Testis (tissue), 2 donors: ENCODE measurements at regions not wholly inside any gene's neighbourhood (a gene's known extent, or its start where the extent isn't known, plus 50 kb on each side); places are given as distances from the start of the nearest gene placed in this dataset.

ENCODE experiments used
- CTCF ChIP-seq, 3 experiments: fragments of 450-650 bp in 2 of 3; fragments of 200-600 bp in 1 of 3; sonication (generic) in 1 of 3; IDR thresholded peaks; one replicate each; pipeline ENCODE4 v1.5.1; 2016 to 2019; ENCODE audit warnings: antibody characterized with exemption in 3 of 3, mild to moderate bottlenecking in 2 of 3, moderate library complexity in 1 of 3
- POLR2A ChIP-seq: fragments of 450-650 bp; IDR thresholded peaks from one replicate; pipeline ENCODE4 v1.6.1; 2017; ENCODE audit warnings: antibody characterized with exemption, mild to moderate bottlenecking, moderate library complexity

- TF ChIP-seq CTCF (IDR thresholded peaks at IDR 0.05), result no peak
- no peak for TF ChIP-seq POLR2A
Observed at GRCh38 chr15:29456964-29457363, 187.3 kb upstream of the NSMCE3 start.
